GM10266 (cell line): ENCODE measurements at regions not wholly inside any gene's neighbourhood (a gene's known extent, or its start where the extent isn't known, plus 50 kb on each side); places are given as distances from the start of the nearest gene placed in this dataset.
"Not testable (repeated sequence)": the region's sequence is repeated elsewhere in the genome, so short reads cannot be mapped to it uniquely, and the experiment has no call there.

Experiments
- DNase-seq: peaks from one replicate; pipeline ENCODE4 v3.0.0; 2012; ENCODE audit errors: extremely low spot score
- CTCF ChIP-seq: IDR thresholded peaks from 2 replicates; pipeline ENCODE4 v1.5.1; 2012; ENCODE audit warnings: mild to moderate bottlenecking, low read depth; ENCODE audit not compliant: control insufficient read depth, insufficient read depth; ENCODE audit errors: missing control alignments

GRCh38 chr12:4830556-4831210 lies 79.0 kb upstream of the KCNA1 start:
- no peak for DNase-seq
- TF ChIP-seq CTCF: no peak

GRCh38 chr12:4833053-4833452 lies 76.7 kb upstream of the KCNA1 start:
- no peak for DNase-seq
- TF ChIP-seq CTCF: no peak

DNA sequence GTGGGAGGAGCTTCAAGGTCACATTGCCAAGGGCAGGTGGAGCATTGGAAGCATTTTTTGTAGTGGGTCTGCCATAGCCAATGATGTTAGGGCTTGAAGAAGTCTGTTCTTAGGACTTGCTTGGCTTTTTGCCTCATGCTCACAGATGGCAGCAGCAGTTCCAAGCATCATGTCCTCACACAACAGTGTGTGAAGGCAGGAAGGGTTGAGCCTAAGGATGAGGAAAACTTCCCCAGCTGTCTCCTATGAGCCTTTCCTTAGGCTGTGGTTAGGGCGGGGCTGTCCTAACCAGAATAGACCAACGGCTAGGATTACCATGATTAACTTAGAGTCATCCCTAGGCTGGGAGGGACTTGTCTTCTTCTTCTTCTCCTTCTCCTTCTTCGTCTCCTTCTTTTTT lies 76.2 kb upstream of the KCNA1 start:
- TF ChIP-seq CTCF: no peak
- DNase-seq: no peak

DNA sequence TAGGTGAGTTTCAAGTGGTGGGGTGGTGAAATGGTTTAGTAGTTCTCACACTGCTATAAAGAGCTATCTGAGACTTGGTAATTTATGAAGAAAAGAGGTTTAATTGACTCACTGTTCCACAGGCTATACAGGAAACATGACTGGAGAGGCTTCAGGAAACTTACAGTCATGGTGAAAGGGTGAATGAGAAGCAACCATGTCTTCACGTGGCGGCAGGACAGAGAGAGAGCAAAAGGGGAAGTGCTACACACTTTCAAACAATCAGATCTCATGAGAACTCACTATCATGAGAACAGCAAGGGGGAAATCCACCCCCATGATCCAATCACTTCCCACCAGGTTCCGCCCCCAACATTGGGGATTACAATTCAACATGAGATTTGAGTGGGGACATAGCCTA lies 67.3 kb upstream of the KCNA1 start:
- DNase-seq: not testable (repeated sequence)

- TF ChIP-seq CTCF: no peak
- DNase-seq: no peak
These were observed 65.8 kb upstream of the KCNA1 start for GRCh38 chr12:4843907-4844306.

GRCh38 chr12:4847713-4848112 lies 62.0 kb upstream of the KCNA1 start:
- no peak for TF ChIP-seq CTCF
- no peak for DNase-seq

GRCh38 chr12:4849115-4849541 lies 60.6 kb upstream of the KCNA1 start:
- DNase-seq: peak; percentile 50
- peak; percentile 61 for TF ChIP-seq CTCF
